ENCODE measurements at regions not wholly inside any gene's neighbourhood (a gene's known extent, or its start where the extent isn't known, plus 50 kb on each side); places are given as distances from the start of the nearest gene placed in this dataset.
A peak's percentile ranks its signal among the peaks of the same experiment; 100 is the strongest.
"Not testable (repeated sequence)": the region's sequence is repeated elsewhere in the genome, so short reads cannot be mapped to it uniquely, and the experiment has no call there.

DNA sequence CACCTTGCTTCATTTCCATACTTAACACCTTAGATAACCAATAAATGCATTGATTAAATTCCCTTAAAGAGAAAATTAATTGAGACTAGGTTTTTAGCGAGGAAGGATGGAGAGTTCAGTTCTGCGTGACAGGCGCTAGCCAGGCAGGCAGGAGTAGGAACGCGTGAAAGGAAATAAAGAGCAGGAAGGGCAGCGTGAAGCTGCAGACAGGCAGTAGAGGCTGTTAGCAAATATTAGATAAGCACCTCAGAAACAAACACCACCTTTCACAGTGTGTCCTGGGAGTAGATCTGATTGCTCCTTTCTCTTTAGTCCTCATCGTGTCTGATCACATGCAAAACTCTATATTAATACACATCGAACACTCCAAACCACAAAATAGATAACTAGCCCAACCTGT lies 282.7 kb upstream of the ADGRL2 start:
- no peak for DNase-seq

GRCh38 chr1:81513796-81514354 lies 286.9 kb upstream of the ADGRL2 start:
- no peak for DNase-seq

DNA sequence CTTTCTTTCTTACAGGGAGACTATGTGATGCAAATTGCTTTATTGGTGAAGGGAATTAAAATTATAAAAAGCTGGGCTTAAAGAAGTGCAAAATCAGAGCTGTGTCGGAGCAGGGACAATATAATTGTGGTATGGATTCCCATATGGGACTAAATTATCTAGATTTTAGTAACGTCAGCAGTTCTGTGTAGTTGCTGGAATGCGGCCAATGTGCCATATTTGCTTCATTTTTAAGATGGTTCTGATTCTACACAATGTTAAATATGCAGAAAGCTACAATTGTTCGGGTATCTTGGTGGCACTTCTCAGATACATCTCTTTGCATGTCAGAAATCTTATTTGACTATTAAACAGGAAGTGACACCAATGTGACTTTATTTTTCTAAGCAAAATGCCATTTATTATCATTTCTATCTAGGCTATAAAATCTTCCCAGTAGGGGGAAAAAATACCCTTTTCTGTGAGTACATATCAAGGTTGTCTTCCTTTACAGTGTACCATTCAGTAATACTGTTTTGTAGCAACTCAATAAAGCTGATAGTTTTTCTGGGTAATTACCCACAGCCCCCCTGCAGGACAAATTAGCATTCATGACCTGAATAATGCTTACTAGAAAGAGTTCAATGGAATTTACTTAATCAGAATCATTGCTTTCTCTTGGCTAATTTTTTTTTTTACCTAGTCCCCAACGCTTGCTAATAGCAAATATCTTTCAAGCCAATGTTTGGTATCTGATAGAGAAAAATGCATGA lies 288.3 kb upstream of the ADGRL2 start:
- DNase-seq: no peak

- DNase-seq: no peak
These were observed 289.5 kb upstream of the ADGRL2 start for GRCh38 chr1:81511281-81511680.

- DNase-seq: no peak
These were observed 290.0 kb upstream of the ADGRL2 start for GRCh38 chr1:81510701-81511100.

DNA sequence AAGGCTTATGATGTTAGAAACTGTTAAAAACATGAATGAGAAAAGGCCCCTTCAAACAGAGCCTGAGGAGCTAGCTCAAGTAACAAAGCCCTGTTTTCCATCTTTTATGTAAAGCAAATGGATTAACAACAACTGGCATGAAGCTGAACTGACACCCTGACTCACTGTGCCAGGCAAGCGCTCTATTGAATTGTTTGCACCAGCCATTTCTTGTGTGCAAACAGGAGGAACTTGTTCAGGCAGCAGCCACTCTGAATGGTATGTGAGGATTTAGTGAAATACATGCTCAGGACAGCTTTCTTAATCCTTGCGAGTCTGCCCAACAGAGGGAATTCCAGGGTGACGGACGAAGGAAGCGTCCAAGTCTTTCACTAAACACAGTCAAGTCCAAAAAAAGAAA lies 291.1 kb upstream of the ADGRL2 start:
- DNase-seq: no peak

GRCh38 chr1:81506699-81507098 lies 294.0 kb upstream of the ADGRL2 start:
- no peak for DNase-seq

DNA sequence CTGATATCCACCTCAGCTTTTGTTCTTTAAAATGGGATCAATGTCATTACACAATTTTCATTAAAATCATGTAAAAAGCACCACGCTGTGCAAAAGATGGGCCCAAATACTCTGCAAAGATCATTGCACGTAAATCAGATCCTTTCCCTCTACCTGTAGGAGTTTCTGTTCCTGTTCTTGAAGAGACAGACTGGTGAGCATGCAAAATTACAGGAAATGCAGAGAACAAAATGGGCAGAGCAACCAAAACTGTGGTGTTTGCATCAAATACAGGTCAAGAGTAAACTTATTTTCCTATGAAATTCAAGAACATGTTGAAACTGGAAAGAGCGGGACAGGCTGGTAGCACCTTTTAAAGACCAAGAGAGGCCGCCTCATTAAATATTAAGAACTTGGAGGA lies 294.9 kb upstream of the ADGRL2 start:
- DNase-seq: no peak

DNA sequence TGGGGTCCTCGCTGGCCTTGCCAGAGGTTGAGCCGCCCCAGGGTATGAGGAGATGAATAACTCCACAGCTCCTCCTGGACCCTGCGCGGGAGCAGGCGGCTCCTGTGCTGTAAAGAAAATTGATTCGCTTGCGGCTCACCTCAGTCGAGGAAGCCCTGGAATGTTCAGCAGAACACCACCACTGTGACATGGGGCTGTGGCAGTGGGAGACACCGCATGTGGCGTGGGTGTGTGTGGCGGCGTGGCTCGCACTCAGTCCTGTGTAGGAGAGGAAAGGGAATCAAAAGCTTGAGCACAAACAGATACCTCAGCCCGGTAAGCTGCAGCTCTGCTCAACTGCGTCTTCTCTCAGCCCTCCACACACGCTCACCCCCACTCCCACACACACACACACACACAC lies 295.9 kb upstream of the ADGRL2 start:
- not testable (repeated sequence) for DNase-seq

DNA sequence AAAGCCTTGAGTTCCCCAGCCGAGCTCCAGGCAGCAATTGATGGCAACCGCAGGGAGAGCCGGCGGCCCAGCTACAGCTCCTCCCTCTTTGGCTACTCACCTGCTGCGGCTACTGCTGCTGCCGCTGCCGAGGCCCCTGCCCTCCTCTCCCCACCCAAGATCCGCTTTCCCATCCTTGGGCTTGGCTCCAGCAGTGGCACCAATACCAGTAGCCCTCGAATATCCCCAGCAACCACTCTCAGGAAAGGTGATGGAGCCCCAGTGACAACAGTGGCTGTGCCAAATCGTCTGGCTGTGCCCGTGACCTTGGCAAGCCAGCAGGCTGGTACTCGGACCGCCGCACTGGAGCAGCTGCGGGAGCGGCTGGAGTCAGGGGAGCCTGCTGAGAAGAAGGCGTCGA lies 298.0 kb upstream of the ADGRL2 start:
- not testable (repeated sequence) for DNase-seq

- not testable (repeated sequence) for DNase-seq
These were observed 299.2 kb upstream of the ADGRL2 start for GRCh38 chr1:81501485-81501884.

GRCh38 chr1:81499487-81499886 lies 301.2 kb upstream of the ADGRL2 start:
- DNase-seq: no peak

DNA sequence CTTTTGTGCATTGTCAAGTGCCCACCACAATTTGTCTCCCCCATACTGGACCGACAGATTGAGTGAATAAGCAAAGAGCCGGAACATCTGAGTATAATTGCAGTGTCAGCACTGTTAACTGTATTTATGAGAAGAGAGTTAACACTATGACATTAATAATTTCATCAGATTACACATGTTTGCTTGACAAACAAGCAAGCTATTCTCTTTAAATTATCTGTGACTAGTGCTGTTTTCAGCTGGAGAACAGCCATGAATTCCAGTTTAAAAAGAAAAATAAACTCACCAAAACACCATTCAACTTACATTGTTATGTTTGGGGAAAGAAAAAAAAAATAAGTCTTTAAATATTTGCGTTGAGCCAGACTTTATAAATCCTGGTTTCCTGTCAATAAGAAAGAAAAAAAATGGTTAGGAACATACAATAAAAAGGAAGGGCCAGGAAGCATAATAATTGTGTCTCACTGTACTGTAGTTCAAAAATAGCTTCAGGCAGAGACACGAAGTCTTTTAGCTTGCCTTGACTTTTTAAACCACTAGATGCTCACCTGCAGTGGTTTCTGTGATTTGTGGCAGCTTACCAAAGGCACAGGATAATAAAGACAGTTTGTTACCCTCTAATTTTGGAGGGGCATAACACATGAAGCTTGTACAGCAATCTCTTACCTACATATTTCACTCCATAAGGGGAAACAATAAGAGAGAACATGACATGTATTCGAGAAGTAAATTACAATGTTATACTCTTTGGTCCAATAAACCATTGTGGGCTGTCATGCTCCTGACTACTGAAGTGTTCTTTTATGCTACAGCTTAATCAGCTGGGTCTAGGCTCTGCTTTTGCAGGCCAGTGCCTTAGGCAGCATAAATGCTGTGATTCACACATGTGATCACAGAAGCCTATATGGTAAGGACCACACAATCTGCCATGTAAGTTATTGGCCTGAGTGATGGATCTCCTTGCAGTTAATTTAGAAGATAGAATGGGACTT lies 302.0 kb upstream of the ADGRL2 start:
- no peak for DNase-seq

DNA sequence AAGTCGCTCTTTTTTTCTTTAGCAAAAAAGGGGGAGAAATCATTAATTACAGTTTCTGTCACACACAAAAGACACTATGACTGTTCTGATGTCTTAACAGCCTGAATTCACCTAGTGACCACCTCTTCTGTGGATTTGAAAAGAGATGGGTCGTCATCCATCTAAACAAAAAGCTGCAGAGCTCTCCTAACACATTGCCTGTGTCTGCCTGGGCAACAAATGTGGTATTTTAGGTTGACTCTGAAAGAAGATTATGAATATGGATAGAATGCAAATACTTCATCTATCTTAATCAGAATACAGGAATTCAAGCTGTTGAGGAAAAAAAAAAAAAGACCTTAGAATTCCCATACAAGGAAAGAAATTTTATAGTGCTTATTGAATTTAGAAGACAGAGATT lies 304.4 kb upstream of the ADGRL2 start:
- no peak for DNase-seq

DNA sequence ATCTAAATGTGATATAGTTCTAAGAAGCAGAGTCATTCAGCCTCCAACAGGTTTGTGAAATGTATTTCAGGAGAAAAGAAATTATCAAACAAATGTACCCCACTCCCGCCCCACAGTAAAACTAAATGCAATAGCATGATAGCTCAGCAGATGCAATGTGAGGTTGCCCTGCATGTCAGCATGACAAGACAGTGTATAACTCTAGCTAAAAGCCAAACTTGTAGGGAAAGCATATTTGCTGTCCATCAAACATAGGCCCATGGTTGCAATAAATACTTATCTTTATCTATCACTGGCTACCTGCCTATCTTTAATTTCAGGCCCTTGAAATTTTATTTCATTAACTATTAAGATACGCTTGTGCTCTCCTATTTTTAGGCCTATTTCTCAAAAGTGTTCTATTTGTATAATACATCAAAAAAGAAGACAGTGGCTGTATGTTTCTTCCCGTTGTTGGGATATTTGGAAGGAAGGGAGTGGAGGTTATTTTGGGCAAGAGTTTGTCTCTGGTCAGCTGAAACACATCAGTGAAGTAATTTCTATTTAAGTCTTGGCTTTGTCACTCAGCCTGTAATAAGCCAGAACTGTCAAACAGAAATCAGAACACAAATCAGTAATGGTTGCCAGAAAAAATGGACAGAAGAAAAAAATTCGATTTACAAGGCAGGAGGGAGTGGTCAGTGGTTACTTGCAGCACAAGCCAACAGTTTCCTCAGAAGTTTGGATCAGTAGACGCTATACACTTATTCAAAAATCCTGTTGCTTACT lies 307.4 kb upstream of the ADGRL2 start:
- DNase-seq: no peak

DNA sequence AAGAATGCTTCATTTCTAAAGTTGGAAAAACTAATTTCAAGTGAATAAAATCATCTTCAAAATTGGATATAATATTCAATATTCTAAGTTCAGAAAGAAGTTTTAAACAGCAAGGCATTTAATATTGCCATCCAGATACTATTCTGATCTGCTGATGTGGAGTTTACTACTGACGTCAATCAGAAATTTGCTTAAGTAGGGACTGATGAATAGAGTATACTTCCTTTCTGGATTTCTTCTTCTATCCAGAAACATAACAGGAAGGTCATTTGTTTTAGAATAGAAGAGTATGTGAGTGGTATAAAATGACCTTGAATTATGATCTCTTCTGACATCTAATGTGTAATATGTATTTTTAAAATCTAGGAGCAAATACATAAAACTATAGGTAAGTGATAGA lies 308.1 kb upstream of the ADGRL2 start:
- no peak for DNase-seq

DNA sequence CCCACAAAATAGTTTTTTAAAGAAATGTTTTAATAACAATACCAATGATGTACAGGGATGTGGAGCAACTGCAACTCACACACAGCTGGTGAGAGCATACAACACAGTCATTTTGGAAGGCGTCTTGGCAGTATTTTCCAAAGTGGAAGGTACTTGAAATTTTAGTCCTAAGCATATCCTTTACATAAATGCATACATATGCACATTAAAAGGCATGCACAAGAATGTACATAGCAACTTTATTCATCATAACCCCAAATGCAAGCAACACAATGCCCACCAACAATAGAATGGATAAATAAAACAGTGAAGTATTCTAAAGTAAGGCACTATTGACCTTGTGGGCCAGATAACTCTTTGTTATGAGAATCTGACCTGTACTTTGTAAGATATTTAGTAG lies 310.1 kb upstream of the ADGRL2 start:
- DNase-seq: no peak

GRCh38 chr1:81489372-81489934 lies 311.3 kb upstream of the ADGRL2 start:
- DNase-seq: no peak

GRCh38 chr1:81484284-81484683 lies 316.4 kb upstream of the ADGRL2 start:
- no peak for DNase-seq

DNA sequence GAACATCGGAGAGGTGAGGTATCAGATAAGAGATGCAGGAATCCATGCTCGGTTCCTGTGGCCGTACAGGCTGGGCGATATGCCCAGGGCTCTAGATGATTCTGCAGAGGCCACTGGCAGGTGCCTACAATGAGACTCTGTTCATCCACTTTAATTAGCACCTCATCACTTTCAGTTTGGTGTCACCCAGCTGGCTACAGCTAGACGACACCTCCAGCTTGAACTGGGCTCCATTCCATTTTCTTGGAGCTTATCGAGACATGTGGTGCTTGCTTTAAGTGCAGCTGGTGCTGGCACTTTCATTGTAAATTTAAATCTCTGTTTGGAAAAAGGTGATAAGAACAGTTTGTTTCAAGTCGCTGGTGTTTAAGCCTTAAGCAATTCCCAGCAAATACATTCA lies 322.5 kb upstream of the ADGRL2 start:
- DNase-seq: peak; percentile 45

DNA sequence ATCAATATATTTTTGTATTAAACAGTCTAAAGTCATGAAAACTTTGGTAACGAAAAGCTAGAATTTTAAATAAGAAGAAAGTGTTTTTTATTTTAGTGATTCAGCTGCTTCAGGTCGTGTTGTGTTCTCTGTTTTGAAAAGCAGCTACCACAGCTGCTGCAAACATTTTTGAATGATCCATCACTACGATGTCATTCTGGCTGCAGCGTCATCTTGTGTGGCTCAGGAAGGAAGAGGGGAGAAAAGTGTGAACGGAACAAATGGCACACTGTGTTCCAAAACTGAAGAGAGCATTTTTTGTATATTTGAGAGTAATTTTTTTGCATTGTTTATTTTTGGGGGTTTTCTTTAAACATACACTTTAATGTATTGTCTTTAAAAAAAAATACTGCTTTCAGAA lies 323.0 kb upstream of the ADGRL2 start:
- DNase-seq: no peak

DNA sequence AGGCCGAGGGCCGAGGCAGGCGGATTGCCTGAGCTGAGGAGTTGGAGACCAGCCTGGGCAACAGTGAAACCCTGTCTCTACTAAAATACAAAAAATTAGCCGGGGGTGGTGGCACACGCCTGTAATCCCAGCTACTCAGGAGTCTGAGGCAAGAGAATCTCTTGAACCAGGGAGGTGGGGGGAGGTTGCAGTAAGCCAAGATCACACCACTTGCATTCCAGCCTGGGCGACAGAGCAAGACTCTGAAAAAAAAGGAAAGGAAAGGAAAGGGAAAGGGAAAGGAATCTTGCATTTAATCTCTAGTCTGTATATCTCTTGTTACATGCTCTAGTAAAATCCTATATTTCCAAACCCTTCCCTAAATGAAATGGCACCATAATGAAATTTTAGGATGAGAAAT lies 328.3 kb upstream of the ADGRL2 start:
- DNase-seq: no peak

GRCh38 chr1:81471255-81471654 lies 329.5 kb upstream of the ADGRL2 start:
- DNase-seq: no peak
